Posterior cingulate gyrus (tissue), 11 donors: ENCODE measurements at regions not wholly inside any gene's neighbourhood (a gene's known extent, or its start where the extent isn't known, plus 50 kb on each side); places are given as distances from the start of the nearest gene placed in this dataset.
"Not testable (repeated sequence)": the region's sequence is repeated elsewhere in the genome, so short reads cannot be mapped to it uniquely, and the experiment has no call there.

Experiments
- DNase-seq, 10 donors: peaks; one replicate each; pipeline versions ENCODE4 v3.0.0 to v3.0.0-alpha.2; 2020 to 2021; ENCODE audit warnings: mixed read lengths in 3 of 10
- intact Hi-C: fragments of 100-400 bp; cut with DNase I; formaldehyde crosslinking; loops from one replicate; pipeline ENCODE4 v1.15.1; 2023

DNA sequence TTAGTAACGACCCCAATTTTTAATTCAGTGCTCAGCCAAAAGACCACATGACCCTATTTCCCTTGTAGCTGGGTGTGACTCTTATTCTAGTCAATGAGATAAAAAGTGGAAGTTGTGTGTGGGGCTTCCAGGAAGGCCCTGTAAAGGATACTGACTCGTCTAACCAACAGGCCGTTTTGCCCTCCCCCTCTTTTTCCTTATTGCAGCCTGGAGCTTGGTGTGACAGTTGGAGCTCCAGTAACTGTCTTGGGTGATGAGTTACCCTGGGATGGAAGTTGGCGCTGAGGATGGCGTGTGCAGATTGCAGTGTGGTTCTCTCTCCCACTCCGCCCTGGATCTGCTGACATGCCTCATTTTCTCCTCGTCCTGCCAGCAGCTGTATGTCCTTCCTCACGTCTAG, 209.3 kb upstream of the PROK2 start:
- no peak for DNase-seq
- intact Hi-C loops, result no loop called here

DNA sequence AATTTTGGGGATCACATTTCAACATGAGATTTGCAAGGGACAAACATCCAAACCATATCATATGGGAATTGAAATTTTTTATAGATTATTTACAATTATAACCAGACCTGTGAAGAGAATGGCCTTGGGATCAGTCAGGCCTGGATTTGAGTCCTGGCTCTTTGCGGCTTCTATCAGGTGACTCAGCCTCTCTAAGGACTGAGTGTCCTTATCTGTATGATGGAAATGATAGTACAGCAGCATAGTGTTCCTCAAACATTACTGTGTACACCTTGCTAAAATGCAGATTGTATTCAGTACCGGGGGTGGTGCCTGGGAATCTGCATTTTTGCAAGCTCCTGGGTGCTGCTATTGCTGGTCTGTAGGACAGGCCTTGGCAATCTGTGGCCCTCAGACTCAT, 206.7 kb upstream of the PROK2 start:
- intact Hi-C loops, result no loop called here
- DNase-seq, result no peak

DNA sequence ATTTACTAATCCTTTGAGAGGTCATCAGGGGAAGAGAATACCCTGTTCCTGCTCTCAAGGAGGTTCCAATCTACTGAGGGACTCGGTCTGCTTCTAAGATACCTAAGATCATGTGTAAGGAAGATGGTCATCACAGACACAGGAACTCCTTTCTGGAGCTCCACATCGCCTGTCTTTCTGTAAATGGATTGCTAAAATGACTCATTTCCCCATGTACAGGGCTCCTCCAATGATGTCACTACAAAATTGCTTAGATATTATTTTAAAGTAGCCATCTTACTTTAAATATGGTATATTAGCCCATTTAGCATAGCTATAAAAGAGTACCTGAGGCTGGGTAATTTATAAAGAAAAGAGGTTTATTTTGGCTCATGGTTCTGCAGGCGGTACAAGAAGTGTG, 206.1 kb upstream of the PROK2 start:
- intact Hi-C loops, result no loop called here
- DNase-seq, result no peak

DNA sequence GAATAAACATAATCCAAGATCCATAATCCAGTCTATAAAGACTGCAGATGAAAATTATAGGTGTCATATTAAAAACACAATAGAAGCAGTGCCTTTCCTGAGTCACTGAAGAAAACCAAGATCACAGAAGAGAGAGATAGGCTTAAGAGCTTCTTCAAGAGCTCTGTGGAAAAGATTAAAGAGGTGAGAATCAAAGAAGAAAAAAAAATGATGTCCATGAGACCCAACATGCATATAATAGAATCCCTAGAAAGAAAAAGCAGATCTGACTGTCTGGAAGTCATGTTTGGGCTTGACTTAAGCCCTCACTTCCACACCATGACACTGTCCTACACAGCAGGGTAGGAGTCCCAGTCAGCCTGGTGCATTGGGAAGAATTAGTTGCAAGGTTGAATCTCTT, 205.6 kb upstream of the PROK2 start:
- intact Hi-C loops, result no loop called here
- DNase-seq, result no peak

DNA sequence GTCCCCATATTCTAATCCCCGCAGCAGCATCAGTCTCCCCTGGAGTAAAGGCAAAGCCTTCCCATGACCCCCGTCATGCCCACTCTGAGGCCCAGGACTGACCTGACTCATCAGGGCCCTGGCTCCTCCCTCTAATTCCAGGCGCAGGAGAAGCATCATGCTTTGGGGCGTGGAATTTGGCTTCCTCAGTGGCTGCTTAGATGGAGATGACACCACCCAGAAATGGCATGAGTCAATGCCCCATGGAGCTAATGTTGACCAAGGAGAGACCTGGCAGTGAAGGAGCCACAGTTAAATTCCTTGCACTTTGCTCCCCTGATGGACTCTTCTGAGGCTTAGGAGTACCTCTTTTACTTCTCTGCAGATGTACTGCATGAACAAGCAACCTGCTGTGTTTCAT, 204.2 kb upstream of the PROK2 start:
- intact Hi-C loops, result no loop called here
- DNase-seq, result no peak

DNA sequence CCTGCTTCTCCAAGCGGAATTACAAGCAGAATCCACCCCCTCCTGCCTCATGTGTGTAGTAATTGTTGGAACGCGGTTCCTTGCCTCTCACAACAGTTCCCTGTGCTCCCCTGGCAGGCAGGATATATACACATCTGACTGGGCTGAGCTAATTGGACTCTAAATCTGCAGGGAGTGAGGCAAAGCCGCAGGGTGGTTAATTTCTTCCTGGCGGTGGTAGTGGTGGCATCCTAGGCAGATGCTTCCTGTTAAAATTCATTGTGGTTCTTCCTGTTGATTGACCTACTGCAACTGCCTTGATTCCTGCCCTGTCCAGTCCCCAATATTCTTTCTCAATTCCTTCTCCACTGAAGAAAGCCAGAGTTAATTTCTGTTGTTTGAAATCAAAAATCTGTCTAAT, 202.9 kb upstream of the PROK2 start:
- intact Hi-C loops, result no loop called here
- no peak for DNase-seq

DNA sequence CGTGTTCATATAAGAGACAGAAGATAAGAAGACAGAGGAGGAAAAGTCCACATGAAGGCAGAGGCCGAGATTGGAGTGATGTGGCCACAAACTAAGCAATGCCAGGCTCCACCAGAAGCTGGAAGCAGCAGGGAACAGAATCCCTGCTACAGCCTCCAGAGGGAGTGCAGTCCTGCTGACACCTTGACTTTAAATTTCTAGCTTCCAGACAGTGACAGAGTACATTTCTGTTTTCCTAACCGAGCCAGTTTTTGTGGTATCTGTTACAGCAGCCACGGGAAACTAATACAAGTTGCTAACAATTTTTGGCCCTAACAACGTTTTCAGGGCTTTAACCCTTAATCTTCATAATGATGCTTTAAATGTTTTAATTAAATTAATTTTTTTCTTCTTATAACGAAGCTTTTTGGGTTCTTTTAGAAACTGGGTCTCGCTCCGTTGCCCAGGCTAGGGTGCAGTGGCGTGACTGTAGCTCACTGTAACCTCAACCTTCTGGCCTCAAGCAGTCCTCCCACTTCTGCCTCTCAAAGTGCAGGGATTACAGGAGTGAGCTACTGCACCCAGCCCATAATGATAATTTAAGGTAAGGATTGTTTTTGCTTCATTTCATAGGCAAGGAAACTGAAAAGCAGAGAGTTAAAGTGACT, 202.3 kb upstream of the PROK2 start:
- no peak for DNase-seq
- intact Hi-C loops, result no loop called here

DNA sequence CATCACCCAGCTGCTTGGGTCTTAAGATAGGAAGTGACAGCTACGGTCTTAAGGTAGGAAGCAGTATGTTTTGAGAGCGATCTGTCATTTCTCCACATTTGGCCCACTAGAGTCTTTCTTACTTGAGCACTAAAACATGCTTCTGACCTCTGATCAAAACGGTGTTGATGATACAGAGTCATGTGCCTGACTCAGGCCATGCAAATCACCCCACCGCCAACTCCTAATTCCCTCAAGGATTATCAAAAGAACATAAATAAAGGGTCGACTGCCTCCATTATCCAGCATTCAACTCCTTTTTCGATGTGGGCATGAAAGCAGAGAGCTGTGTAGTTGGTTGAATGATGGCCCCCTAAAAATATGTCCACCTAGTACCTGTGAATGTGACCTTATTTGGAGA, 201.7 kb upstream of the PROK2 start:
- intact Hi-C loops, result no loop called here
- no peak for DNase-seq

DNA sequence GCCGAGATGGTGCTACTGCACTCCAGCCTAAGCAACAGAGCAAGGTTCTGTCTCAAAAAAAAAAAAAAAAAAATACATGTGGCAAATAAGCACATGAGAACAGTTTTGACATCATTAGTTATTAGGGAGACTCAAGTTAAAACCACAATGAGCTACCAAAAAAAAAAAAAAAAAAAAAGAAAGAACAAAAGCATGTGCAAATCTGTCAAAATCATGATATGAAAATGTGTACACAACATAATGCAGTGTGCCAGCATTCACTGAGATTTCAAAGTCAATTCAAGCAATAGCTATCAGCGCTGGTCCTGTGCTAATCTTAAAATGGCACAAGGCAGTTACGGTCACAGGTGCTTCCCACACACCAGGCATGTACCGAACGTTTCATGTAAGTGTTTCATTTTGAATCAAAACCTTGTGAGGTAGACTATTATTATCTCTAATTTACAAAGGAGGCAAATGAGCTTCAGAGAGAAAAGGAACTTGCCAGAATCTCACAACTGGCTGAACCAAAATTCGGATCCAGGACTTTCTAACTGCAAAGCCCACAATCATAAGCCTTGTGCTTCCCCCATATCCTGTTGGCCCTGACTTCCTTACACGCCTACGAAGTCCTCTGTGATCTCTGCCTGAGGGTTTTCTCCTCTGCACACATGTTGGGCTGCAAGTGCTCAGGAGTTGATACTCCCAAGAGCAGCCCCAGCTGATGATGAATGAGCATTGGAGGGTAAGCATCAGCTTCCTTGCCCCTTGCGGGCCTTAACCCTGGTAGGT, 200.1 kb upstream of the PROK2 start:
- intact Hi-C loops, result no loop called here
- no peak for DNase-seq

DNA sequence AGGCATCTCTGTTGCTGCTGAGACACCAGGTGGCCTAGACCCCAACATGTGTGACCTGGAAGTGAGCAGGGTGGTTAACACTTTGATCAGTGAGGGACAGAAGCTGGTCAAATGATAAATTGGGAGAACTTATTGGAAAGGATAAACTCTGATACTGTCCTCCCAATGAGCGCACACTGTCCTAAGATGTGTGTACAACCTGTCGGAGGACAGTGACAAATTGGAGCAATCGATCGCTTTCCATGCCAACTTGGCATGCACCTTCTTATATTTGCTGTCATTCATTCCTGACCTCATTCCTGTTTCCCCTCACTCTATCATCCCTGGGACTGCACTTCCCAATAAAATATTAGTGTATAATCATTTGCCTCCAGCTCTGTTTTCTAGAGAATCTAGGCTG, 198.7 kb upstream of the PROK2 start:
- intact Hi-C loops, result no loop called here
- no peak for DNase-seq

DNA sequence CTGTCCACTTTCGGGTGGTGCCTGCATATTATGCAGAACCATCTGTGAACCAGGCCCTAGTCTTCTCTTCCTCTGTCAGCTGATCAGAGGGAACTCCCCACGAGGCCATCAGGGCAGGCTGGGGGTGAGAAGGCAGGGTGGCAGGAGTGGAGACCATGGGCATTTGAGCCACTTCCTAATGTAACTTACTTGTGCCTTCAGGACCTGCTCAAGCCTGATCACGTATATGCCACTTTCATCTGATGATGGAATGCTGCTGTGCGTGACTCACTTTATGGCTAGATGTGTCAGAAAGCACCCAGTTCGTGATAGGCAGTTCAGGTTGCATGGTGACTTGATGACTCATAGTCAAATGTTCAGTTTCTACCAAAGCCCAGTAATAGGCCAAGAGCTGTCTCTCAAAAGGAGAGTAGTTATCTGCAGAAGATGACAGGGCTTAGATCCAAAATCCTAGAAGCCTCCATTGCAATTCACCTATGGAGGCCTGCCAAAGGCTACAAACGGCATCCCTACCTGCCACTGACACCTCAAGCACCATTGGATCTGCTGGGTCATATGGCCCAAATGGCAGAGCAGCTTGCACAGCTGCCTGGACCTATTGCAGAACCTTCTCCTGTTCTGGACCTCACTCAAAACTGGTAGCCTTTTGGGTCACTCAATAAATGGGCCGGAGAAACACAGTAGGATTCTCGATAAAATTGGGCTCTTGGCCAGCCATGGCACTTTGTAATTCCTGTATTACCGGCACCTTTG, 197.7 kb upstream of the PROK2 start:
- DNase-seq, intact Hi-C loops: not testable (repeated sequence)

DNA sequence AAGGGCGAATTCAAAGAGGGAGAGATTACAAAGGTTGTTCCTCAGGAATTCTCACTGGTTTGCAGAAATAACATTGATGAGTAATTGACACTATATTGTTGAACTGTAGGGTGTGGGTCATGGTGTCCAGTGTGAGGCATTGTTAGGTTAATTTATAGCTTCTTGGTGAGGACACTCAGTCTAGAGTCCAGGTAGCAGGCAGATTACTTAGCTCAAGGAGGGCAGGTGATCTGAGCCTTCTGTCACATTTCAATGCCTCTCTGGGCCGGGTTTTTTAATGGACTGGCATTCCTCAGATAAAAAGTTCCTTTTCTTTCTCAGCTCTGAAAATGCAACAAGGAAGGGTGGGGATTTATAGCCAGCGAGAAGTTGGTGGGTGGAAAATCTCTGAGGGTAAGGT, 194.2 kb upstream of the PROK2 start:
- DNase-seq, result no peak
- intact Hi-C loops, result no loop called here

DNA sequence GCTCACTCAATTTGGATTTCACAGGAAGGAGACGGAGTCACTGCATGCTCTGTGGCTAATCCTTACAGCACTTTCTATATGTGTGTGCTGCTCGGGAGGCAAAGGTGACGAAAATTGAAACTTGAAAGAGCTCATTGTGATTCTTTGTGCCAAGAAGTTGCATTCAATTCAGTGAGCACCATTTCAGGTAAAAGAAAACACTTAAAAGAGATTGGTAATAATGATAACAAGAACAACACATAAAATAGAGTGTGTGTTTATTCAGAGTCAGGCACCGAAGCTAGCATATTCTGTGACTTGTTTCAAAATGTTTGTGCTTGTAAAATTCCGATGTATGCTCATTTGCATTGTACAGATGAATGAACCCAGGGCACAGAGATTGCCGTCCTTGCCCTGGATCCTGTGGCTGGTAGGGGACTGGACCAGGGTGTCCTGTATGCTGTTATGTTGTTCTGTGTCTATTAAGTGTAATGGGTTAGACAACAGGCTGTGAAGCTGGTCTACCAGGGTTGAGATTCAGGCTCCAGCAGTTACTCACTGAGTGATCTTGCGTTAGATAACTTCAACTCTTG, 193.3 kb upstream of the PROK2 start:
- DNase-seq, result no peak

DNA sequence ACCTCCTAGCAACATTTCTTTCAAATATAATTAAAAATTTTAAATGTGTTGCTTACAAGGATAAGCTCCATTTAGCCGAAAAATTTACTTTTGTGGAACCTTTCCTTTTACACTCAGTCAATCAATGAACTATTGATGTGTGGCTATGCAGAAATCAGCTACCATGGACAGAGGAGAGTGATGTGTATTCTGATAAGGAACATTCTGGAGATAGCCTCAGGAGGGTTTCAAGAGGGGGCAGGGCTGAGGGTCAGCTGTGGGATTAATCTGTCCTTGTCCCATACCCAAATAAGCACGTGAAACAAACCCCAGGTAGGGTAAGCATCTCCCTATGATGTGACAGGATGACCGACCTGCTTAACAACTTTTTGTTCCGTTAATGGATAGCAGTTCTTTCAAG, 192.6 kb upstream of the PROK2 start:
- intact Hi-C loops, result no loop called here

More for the DNA sequence above, 193.3 kb upstream of the PROK2 start:
- intact Hi-C loops, result no loop called here

DNA sequence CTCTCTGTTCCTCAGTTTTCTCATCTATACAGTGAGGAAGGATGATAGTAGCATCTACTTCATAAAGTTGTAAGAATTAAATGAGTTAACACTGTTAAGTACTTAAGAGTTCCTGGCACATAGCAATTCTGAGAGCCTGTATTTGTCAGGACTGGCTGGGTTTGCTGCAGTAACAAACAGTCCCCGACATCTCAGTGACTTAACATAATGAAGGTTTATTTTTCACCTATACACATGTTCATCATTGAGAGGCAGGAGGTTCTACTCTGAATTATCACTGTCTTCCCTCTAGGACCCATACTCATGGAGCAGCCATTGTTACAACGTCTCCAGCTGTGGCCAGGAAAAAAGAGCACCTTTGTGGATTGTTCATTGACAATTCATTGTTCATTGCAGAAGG, 190.6 kb upstream of the PROK2 start:
- DNase-seq, result no peak
- intact Hi-C loops, result no loop called here

More for the DNA sequence above, 192.6 kb upstream of the PROK2 start:
- no peak for DNase-seq

DNA sequence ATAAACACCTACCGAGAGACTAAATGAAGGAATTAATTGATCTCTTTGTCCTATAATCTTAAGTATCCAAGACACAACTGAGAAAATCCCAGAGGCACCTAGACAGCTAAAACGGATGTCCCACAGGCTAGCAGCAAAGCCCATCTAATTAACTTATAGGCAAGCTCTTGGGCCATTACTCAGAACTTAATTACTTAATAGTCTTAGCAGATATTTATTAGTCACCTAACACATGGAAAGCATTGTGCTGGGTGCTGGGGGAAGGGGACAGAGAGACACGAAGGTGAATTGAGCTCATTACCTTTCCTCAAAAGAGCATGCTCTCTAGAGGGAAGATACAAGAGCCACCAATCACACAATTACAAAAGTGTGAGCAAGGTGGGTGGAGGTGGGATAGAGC, 189.8 kb upstream of the PROK2 start:
- intact Hi-C loops, result no loop called here
- no peak for DNase-seq

DNA sequence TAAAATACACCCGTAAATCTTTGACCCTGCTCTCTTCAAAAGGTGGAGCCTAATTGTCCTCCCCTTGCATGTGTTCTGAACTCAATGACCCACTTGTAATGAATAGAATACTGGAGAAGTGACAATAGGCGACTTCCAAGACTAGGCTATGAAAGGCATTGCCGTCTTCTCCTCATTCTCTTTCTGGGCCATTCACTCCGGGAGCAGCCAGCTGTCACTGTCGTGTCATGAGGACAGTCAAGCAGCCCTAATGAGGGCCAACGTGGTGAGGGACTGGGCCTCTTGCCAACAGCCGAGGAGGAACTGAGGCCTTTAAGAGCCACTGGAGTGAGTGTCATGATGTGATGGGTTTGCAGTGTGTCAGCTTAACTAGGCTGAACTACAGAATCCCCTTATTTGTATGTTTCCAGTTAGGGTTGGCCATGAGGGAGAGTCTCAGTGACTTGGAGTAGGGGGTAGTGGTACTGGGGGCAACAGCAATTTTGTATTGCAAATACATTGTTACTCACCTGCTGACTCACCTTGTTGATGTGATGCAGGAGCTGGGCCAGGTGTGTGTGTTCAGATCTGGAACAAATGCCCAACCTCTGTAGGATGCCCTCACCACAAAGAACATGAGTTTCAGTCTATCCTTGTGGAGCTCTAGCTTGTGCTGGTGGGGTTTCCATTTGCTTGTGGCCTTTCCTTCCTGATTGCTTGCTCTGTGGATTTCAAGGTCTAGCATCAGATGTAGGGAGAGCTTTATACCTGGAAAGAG, 188.5 kb upstream of the PROK2 start:
- peak in 4 of 10 donors; percentile 36 to 70 (median 46) for DNase-seq
- intact Hi-C loops, result no loop called here

DNA sequence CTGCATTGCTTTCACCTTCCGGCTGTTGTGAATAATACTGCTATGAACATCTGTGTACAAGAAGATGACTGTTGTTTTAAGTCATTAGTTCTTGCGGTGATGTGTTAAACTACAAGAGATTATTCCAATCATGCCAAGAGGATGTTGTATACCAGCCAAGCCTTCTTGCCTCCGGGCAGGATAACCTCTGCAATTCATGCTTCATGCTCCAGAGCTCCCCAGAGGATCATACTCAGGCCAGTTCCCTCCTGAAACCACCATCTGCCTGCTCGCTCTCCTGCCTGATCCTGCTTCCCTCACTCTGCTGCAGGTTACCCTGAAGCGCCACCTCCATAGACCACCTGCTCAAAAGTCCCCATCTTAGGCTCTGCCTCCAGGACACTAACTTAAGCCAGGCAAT, 187.1 kb upstream of the PROK2 start:
- no peak for DNase-seq
- intact Hi-C loops, result no loop called here

DNA sequence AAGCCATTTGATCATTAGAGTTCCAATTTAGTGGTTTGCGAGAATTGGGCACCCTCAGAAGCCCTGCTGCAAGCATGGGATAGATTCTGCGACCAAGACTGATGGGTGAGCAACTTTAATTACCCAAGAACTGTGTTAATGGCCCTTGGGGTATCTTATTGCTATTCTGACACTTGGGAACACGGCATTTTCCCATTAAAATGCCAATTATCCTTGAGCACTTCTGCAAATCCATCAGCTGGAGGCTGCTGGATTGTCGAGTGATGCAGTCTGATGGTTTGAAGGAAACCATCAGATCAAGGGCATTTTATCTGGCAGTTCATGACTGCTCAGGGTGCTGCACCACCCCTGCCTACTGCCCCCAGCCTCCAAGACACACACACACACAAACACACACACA, 183.6 kb upstream of the PROK2 start:
- no peak for DNase-seq
- intact Hi-C loops, result no loop called here

DNA sequence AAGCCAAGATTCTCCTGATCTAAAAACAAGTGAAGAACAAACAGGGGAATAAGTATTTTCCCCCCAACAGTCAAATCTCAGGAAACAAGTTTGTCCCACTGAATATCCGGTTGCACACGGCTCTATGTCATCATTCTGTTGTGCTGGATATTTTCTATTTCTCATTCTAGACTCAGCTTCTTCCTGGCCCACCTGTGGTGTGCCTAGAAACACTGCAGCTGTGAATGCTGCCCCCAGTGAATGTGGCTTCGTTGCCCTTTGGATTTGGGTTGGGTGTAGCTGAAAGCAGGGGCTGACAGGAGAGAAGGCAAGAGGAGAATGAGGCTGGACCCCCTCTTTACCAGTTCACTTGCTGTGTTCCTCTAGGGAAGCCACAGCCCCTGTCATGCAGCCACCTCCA, 181.2 kb upstream of the PROK2 start:
- intact Hi-C loops, result no loop called here
- no peak for DNase-seq

DNA sequence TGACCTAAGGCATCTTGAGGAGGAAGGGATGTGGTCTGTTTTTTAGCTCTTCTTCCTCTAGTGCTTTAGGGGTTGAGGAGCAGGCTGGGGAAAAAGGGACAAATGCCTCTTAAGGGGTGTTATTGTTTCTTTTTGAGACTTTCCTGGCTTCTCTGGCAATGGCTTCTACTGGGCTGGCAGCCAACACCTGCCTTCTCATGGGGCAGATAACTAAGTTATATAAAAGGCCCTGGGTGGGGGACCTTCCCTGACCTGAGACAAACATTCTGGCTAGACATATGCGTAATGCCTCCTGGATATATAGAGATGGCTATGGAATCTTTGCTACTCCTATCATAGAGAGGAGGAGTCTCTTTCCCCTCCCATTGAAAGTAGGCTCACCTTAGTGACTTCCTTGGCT, 179.2 kb upstream of the PROK2 start:
- intact Hi-C loops, result no loop called here
- no peak for DNase-seq
